ENCODE measurements at regions not wholly inside any gene's neighbourhood (a gene's known extent, or its start where the extent isn't known, plus 50 kb on each side); places are given as distances from the start of the nearest gene placed in this dataset.

GRCh38 chrX:112259375-112259774 lies 176.8 kb upstream of the TRPC5 start:
- no peak for TF ChIP-seq CTCF (conservative IDR thresholded peaks at IDR 0.05)
- TF ChIP-seq EZH2 (IDR thresholded peaks at IDR 0.05; ENCODE audit: low read depth), result no peak
- Histone ChIP-seq H4K20me1 (ENCODE audit: insufficient read depth) (no peaks in the 10 kb centered on the region), H3K9me2 (ENCODE audit: insufficient read depth) (no peaks in the 10 kb centered on the region), H3K79me2 (ENCODE audit: low read depth) (no peaks in the 10 kb centered on the region), H3F3A (ENCODE audit: insufficient read depth, low read depth) (no peaks in the 10 kb centered on the region), H3K9me3 (ENCODE audit: insufficient read depth, low read depth) (no peaks in the 10 kb centered on the region), H3K27ac (no peak overlapping the region), H3K4me2 (no peak overlapping the region), H3K36me3 (ENCODE audit: low read depth) (no peaks in the 10 kb centered on the region), H3K4me3 (no peak overlapping the region), H3K4me1 (replicated peaks; ENCODE audit: insufficient read depth) (no peaks in the 10 kb centered on the region), H2AFZ (no peak overlapping the region), H3K27me3 (ENCODE audit: insufficient read depth, low read depth) (no peaks in the 10 kb centered on the region)
- intact Hi-C loops (cut with micrococcal nuclease; ENCODE audit: unreplicated experiment), result no loop called here
- CTCF ChIA-PET, result no interaction called here
- BruUV-seq (replicated peaks), result no TSS peak
- POLR2A ChIA-PET (ENCODE audit: unreplicated experiment), result no interaction called here
- DNase-seq, result no peak

GRCh38 chrX:112254896-112255295 lies 172.3 kb upstream of the TRPC5 start:
- H4K20me1 ChIP-seq (ENCODE audit: insufficient read depth), result no peaks in the 10 kb centered on the region
- H3K4me1 ChIP-seq (replicated peaks; ENCODE audit: insufficient read depth), result no peaks in the 10 kb centered on the region
- no TSS peak for BruUV-seq (replicated peaks)
- intact Hi-C loops (cut with micrococcal nuclease; ENCODE audit: unreplicated experiment), result no loop called here
- H3K36me3 ChIP-seq (ENCODE audit: low read depth), result no peaks in the 10 kb centered on the region
- no peak overlapping the region for H2AFZ ChIP-seq
- no peaks in the 10 kb centered on the region for H3F3A ChIP-seq (ENCODE audit: insufficient read depth, low read depth)
- POLR2A ChIA-PET (ENCODE audit: unreplicated experiment), result no interaction called here
- H3K4me3 ChIP-seq, result no peak overlapping the region
- no peak for DNase-seq
- CTCF ChIA-PET, result no interaction called here
- no peaks in the 10 kb centered on the region; the same call in 1 of the 2 replicates for H3K9me2 ChIP-seq (ENCODE audit: insufficient read depth)
- no peak overlapping the region for H3K27ac ChIP-seq
- no peaks in the 10 kb centered on the region for H3K79me2 ChIP-seq (ENCODE audit: low read depth)
- H3K9me3 ChIP-seq (ENCODE audit: insufficient read depth, low read depth), result no peaks in the 10 kb centered on the region
- TF ChIP-seq CTCF (conservative IDR thresholded peaks at IDR 0.05) (no peak), EZH2 (IDR thresholded peaks at IDR 0.05; ENCODE audit: low read depth) (no peak)
- H3K27me3 ChIP-seq (ENCODE audit: insufficient read depth, low read depth), result no peaks in the 10 kb centered on the region
- H3K4me2 ChIP-seq, result no peak overlapping the region

DNA sequence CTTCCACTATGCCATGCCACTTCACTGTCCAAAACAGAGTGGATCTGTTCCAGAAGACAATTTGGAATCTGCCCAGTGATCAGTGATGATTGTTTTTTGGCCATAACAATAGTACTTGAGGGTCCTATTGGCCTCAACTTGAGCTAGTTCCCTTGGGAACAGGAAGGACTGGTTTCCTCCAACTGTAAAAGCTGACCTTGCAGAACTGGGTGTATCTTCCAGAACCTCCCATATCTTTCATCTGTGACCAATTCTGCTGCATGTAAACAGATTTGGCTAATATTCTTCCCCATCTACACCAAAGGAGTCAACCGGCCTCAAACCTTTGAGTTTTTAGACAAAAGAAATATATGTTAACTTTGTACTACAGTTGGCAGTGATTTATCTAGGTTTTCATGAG lies 165.1 kb upstream of the TRPC5 start:
- POLR2A ChIA-PET (ENCODE audit: unreplicated experiment), result no interaction called here
- DNase-seq, result no peak
- H3K27me3 ChIP-seq (ENCODE audit: insufficient read depth, low read depth), result no peaks in the 10 kb centered on the region
- CTCF ChIA-PET, result no interaction called here
- H3K36me3 ChIP-seq (ENCODE audit: low read depth), result no peaks in the 10 kb centered on the region
- no peak for TF ChIP-seq CTCF (conservative IDR thresholded peaks at IDR 0.05)
- TF ChIP-seq EZH2 (IDR thresholded peaks at IDR 0.05; ENCODE audit: low read depth), result no peak
- intact Hi-C loops (cut with micrococcal nuclease; ENCODE audit: unreplicated experiment), result no loop called here
- H3K27ac ChIP-seq, result no peak overlapping the region
- no peak overlapping the region for H3K4me3 ChIP-seq
- H3K9me3 ChIP-seq (ENCODE audit: insufficient read depth, low read depth), result no peaks in the 10 kb centered on the region
- no peaks in the 10 kb centered on the region; the same call in 1 of the 2 replicates for H3K9me2 ChIP-seq (ENCODE audit: insufficient read depth)
- no peak overlapping the region for H2AFZ ChIP-seq
- no TSS peak for BruUV-seq (replicated peaks)
- H3K4me1 ChIP-seq (replicated peaks; ENCODE audit: insufficient read depth), result no peaks in the 10 kb centered on the region
- no peaks in the 10 kb centered on the region for H4K20me1 ChIP-seq (ENCODE audit: insufficient read depth)
- no peaks in the 10 kb centered on the region for H3K79me2 ChIP-seq (ENCODE audit: low read depth)
- H3K4me2 ChIP-seq, result no peak overlapping the region
- no peaks in the 10 kb centered on the region for H3F3A ChIP-seq (ENCODE audit: insufficient read depth, low read depth)
